Cardiac septum (tissue), 1 donor: ENCODE measurements at regions not wholly inside any gene's neighbourhood (a gene's known extent, or its start where the extent isn't known, plus 50 kb on each side); places are given as distances from the start of the nearest gene placed in this dataset.

Source experiments
- DNase-seq: peaks from one replicate; pipeline ENCODE4 v3.0.0-alpha.2; 2020; ENCODE audit warnings: low spot score
- intact Hi-C: fragments of 100-400 bp; cut with DNase I; formaldehyde crosslinking; loops from one replicate; pipeline ENCODE4 v1.14.0; 2022
- donor health status: DM: no; HTN: no; CAD: no.

- no peak for DNase-seq
- intact Hi-C loops: no loop called here
Observed at GRCh38 chr14:71469643-71470335, 462.4 kb upstream of the RGS6 start.

GRCh38 chr14:71471634-71472355 lies 460.4 kb upstream of the RGS6 start:
- intact Hi-C loops: no loop called here
- DNase-seq: no peak

DNA sequence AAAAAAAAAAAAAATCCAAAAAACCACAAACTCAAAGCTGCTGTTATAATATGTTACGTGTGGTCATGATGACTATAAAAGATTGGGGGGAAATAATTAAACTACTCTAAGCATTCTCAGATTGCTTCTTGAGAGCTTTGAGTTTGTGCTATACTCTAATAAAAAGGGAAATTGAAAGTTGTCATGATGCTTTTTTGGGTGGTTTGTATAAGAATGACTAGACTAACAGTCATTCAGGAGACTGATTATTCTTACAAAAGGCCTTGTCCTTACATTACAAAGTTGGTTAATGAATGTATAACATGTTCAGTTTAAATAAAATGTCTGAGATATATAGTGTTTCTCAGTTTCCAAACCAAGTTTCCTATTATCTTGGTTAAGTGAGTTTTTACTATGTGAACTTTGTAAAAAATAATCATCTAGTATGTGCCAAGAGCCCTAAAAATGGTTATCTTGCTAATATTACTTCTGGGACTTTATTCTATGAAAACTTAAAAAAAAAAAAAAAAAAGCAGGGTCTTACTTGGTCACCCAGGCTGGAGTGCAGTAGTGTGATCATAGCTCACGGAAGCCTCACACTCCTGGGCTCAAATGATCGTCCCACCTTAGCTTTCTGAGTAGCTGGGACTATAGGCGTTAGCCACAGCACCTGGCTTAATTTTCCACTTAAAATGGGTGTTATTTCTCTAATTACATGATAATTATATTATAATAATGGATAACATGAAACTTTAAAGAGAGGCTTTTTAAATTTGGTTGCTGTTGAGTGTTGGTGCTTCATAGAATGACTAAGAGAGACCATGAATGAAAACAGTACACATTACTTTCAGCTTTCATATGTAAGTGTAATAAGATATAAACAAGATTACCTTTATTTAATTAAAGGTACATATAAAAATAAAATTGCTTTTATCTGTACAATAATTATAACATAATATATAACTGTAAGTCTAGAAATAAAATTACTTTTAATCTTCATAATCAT lies 459.6 kb upstream of the RGS6 start:
- no peak for DNase-seq
- intact Hi-C loops: no loop called here

GRCh38 chr14:71473843-71474242 lies 458.4 kb upstream of the RGS6 start:
- no peak for DNase-seq
- intact Hi-C loops: no loop called here

DNA sequence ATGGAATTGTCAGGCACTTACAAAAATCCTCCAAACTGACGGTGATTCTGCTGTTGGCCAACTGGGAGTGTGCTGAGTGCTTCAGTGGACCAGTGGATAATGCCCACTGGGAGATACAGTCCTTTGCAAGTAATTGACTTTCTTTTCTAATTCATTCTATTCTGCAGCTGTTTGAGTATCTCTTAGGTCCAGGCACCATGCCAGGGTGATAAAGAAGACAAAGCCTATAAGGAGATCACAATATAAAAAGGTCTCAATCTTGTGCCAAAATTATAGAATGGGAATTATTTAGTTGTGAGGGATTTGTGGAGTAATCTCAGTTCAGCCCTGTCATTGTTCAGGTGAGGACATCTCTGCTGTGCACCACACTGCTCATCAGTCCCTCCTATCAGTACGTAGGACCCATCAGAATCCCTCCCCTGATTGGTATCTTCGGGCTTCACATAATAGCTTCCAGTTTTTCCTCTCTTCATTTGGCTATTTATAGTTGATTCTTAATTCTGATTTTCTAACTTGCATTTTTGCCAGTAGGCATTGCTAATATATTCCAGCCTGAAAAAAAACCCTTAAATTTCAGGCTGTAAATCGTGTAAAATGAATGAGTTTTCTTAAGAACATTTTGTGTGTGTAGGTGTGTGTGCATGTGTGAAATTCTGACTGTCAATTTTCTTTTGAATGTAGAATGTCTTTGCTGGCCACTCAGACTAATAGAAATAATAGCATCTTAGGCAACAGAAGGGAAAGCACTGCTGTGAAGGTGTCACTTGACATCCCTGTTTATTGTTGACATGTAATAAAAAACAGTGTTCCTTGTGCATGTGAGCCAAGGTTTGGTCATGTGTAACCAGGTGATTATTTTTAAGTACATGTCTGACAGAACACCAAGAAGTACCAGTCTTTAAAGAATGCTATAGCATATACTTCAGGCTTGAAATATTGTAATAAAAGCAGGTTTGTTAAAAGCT lies 457.6 kb upstream of the RGS6 start:
- intact Hi-C loops: no loop called here
- DNase-seq: no peak

DNA sequence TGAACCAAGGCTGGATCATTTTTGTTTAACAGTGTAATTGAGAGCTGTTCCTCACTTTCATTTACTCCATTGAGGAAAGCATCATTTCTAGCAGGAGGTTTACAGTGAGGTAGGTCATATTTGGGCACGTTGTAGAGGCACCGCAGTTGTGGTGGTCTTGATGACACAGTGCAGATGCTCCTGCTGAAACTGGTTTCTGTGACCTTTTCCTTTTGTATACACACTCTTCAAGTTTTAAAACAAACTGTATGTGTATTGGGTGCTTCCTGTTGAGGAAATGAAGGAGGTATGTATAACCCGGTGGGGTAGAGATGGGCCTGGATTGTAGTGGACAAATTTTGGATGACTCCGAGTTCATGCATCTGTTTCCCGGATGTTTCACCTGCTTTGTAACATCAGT lies 456.3 kb upstream of the RGS6 start:
- intact Hi-C loops: no loop called here
- DNase-seq: no peak

GRCh38 chr14:71478542-71478941 lies 453.7 kb upstream of the RGS6 start:
- intact Hi-C loops: no loop called here
- no peak for DNase-seq

DNA sequence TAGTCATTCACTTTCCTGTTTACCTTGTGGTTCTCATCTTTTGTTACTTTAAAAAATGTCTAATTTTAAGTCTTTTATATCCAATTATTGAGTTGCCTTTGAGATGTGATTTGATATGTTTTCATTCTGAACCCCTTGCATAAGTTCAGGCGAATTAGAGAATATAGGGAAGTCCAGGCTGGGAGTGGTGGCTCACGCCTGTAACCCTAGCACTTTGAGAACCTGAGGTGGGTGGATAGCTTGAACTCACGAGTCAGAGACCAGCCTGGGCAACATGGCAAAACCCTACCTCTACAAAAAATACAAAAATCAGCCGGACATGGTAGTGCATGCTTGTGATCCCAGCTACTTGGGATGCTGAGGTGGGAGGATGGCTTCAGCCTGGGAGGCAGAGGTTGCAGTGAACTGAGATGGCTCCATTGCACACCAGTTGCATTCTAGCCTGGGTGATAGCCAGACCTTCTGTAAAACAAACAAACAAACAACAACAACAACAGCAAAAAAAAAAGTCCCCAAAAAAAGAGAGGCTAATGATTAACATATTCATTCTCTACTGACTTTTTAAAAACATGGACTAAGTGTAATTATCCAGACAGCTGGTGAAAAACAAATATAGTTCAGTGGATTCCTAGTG lies 451.1 kb upstream of the RGS6 start:
- intact Hi-C loops: no loop called here
- no peak for DNase-seq

- intact Hi-C loops: no loop called here
Observed at GRCh38 chr14:71482671-71483070, 449.6 kb upstream of the RGS6 start.

DNA sequence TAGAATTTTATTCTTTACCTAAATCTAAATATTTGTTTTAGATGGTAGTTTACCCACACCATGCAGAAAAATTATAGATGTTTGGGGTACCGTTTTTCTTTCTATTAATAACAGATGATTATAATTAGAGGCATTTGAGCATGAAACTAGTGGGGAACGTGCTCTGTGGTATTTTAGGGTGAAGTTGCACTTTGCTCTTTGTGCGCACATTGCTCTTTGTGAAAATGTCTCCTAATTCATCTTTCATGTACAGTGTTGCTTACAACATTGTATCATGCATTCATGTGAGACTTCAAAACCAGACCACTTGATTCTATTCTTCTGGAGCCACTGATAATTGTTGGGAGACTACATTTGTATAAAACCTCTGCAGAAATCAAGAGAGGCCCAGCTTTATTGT lies 449.1 kb upstream of the RGS6 start:
- DNase-seq: no peak
- intact Hi-C loops: no loop called here

More at GRCh38 chr14:71482671-71483070, 449.6 kb upstream of the RGS6 start:
- DNase-seq: no peak

GRCh38 chr14:71485833-71486232 lies 446.4 kb upstream of the RGS6 start:
- no peak for DNase-seq
- intact Hi-C loops: no loop called here

GRCh38 chr14:71486279-71486678 lies 445.9 kb upstream of the RGS6 start:
- intact Hi-C loops: no loop called here
- no peak for DNase-seq

- no peak for DNase-seq
- intact Hi-C loops: no loop called here
Observed at GRCh38 chr14:71487449-71487848, 444.8 kb upstream of the RGS6 start.

GRCh38 chr14:71487941-71488340 lies 444.3 kb upstream of the RGS6 start:
- DNase-seq: no peak
- intact Hi-C loops: no loop called here

GRCh38 chr14:71488703-71489191 lies 443.5 kb upstream of the RGS6 start:
- no peak for DNase-seq
- intact Hi-C loops: no loop called here

GRCh38 chr14:71489742-71490141 lies 442.5 kb upstream of the RGS6 start:
- intact Hi-C loops: no loop called here
- DNase-seq: no peak

DNA sequence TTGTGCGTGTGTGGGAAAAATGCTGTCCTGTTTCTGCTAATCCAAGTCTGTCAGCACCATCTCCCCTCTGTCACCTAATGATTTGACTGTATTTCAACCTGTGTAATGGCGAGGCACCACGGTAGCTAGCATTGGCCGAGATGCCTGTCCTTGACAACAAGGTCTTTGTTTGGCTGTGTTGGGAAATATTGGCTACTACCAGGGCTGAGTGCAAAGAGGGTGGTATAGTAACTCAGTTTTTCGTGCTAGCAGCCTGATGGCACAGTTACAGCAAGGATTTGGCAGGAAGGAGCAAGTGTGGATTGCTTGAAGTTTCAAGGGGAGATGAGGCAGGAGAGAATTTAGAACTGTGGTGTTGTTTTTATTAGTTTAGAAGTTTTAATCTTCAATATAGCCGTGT lies 440.3 kb upstream of the RGS6 start:
- intact Hi-C loops: no loop called here
- no peak for DNase-seq

GRCh38 chr14:71492346-71492745 lies 439.9 kb upstream of the RGS6 start:
- DNase-seq: no peak
- intact Hi-C loops: no loop called here
